SU-DHL-6 (cell line): ENCODE measurements at regions not wholly inside any gene's neighbourhood (a gene's known extent, or its start where the extent isn't known, plus 50 kb on each side); places are given as distances from the start of the nearest gene placed in this dataset.
"Not testable (repeated sequence)": the region's sequence is repeated elsewhere in the genome, so short reads cannot be mapped to it uniquely, and the experiment has no call there.

Source experiments
- H2AFZ ChIP-seq: fragments of 200-600 bp; sonication (generic); 2 replicates; pipeline ENCODE4 v1.6.1; 2014; ENCODE audit warnings: low read depth, mild to moderate bottlenecking, moderate library complexity, mixed read lengths, antibody characterized with exemption, low read length; ENCODE audit not compliant: severe bottlenecking
- H3F3A ChIP-seq: fragments of 200-600 bp; shearing (Covaris generic); 2 replicates; pipeline ENCODE4 v1.6.0; 2016; ENCODE audit warnings: antibody characterized with exemption, mild to moderate bottlenecking; ENCODE audit not compliant: insufficient read depth
- H3K27ac ChIP-seq: fragments of 200-600 bp; sonication (generic); 2 replicates; pipeline ENCODE4 v1.5.1; 2016; ENCODE audit warnings: low read depth, mild to moderate bottlenecking, low read length, moderate library complexity, mixed read lengths
- H3K27me3 ChIP-seq: fragments of 200-600 bp; sonication (generic), shearing (Covaris generic); 2 replicates; pipeline ENCODE4 v1.6.0; 2014; ENCODE audit warnings: mild to moderate bottlenecking, low read length
- H3K36me3 ChIP-seq: fragments of 200-600 bp; sonication (generic); 2 replicates; pipeline ENCODE4 v1.6.1; 2014; ENCODE audit warnings: mild to moderate bottlenecking, low read length, mixed read lengths
- H3K4me2 ChIP-seq: fragments of 300-600, 200-600 bp; shearing (Covaris generic), sonication (generic); 2 replicates; pipeline ENCODE4 v1.6.0; 2014; ENCODE audit warnings: low read length, low read depth, mild to moderate bottlenecking; ENCODE audit not compliant: poor library complexity, severe bottlenecking
- H3K4me3 ChIP-seq: fragments of 200-600 bp; sonication (generic); 2 replicates; pipeline ENCODE4 v1.5.1; 2014; ENCODE audit warnings: antibody characterized with exemption, low read length, mild to moderate bottlenecking, mixed read lengths; ENCODE audit not compliant: insufficient read depth, poor library complexity, severe bottlenecking
- H3K79me2 ChIP-seq: fragments of 200-600 bp; sonication (generic); 2 replicates; pipeline ENCODE4 v1.6.1; 2014; ENCODE audit warnings: mild to moderate bottlenecking, low read length, moderate library complexity; ENCODE audit not compliant: insufficient read depth
- H3K9ac ChIP-seq: fragments of 200-600 bp; sonication (generic); 2 replicates; pipeline ENCODE4 v1.7.0; 2014; ENCODE audit warnings: mild to moderate bottlenecking, low read length
- H3K9me2 ChIP-seq: fragments of 200-600 bp; sonication (generic); replicated peaks from 2 replicates; pipeline ENCODE4 v1.6.1; 2014; ENCODE audit warnings: low read length; ENCODE audit not compliant: insufficient read depth
- H3K9me3 ChIP-seq: fragments of 200-600 bp; sonication (generic); 2 replicates; pipeline ENCODE4 v1.6.1; 2014; ENCODE audit warnings: low read length, mixed read lengths; ENCODE audit not compliant: insufficient read depth
- H4K20me1 ChIP-seq: fragments of 200-600 bp; sonication (generic); 2 replicates; pipeline ENCODE4 v1.6.1; 2014; ENCODE audit warnings: low read depth, mild to moderate bottlenecking, antibody characterized with exemption, low read length, moderate library complexity, mixed read lengths
- CTCF ChIP-seq: fragments of 200-600 bp; sonication (generic); IDR thresholded peaks from one replicate; pipeline ENCODE4 v1.5.1; 2017; ENCODE audit warnings: antibody characterized with exemption, mild to moderate bottlenecking, low read length, moderate library complexity; ENCODE audit not compliant: insufficient read depth, poor library complexity, severe bottlenecking
- EZH2phosphoT487 ChIP-seq: fragments of 200-600 bp; sonication (generic), shearing (Covaris generic); conservative IDR thresholded peaks from 2 replicates; pipeline ENCODE4 v1.6.1; 2018; ENCODE audit warnings: mild to moderate bottlenecking, antibody characterized with exemption, low read length, moderate library complexity, mixed read lengths

GRCh38 chr13:86918682-86919081, 752.5 kb upstream of the SLITRK5 start:
- H3K27me3 ChIP-seq = no peaks in the 10 kb centered on the region
- no peaks in the 10 kb centered on the region for H3K36me3 ChIP-seq
- no peaks in the 10 kb centered on the region for H3K9me3 ChIP-seq
- H3K79me2 ChIP-seq = no peaks in the 10 kb centered on the region
- H3K9ac ChIP-seq = no peak overlapping the region
- H3F3A ChIP-seq = no peaks in the 10 kb centered on the region
- TF ChIP-seq CTCF (no peak), EZH2phosphoT487 (no peak)
- no peak overlapping the region for H3K27ac ChIP-seq
- H3K4me2 ChIP-seq = no peak overlapping the region
- H3K4me3 ChIP-seq = no peak overlapping the region
- no peaks in the 10 kb centered on the region for H3K9me2 ChIP-seq
- H2AFZ ChIP-seq = no peak overlapping the region
- H4K20me1 ChIP-seq = no peaks in the 10 kb centered on the region

- Histone ChIP-seq H3K9ac (no peak overlapping the region), H3K9me3 (no peaks in the 10 kb centered on the region), H3K27me3 (no peaks in the 10 kb centered on the region), H3K4me3 (no peak overlapping the region), H2AFZ (no peak overlapping the region), H3K4me2 (no peak overlapping the region), H3K27ac (no peak overlapping the region), H4K20me1 (no peaks in the 10 kb centered on the region), H3K79me2 (no peaks in the 10 kb centered on the region), H3F3A (no peaks in the 10 kb centered on the region), H3K36me3 (no peaks in the 10 kb centered on the region), H3K9me2 (no peaks in the 10 kb centered on the region)
- TF ChIP-seq CTCF (no peak), EZH2phosphoT487 (no peak)
Measured at GRCh38 chr13:86920961-86921360, 750.2 kb upstream of the SLITRK5 start.

- H3K27ac ChIP-seq = no peak overlapping the region
- H3K4me3 ChIP-seq = no peak overlapping the region
- H3K9ac ChIP-seq = no peak overlapping the region
- no peaks in the 10 kb centered on the region for H3K9me2 ChIP-seq
- TF ChIP-seq CTCF (no peak), EZH2phosphoT487 (no peak)
- no peaks in the 10 kb centered on the region for H3F3A ChIP-seq
- H3K36me3 ChIP-seq = no peaks in the 10 kb centered on the region
- H3K9me3 ChIP-seq = no peaks in the 10 kb centered on the region
- no peak overlapping the region for H3K4me2 ChIP-seq
- H4K20me1 ChIP-seq = no peaks in the 10 kb centered on the region
- no peaks in the 10 kb centered on the region for H3K79me2 ChIP-seq
- no peaks in the 10 kb centered on the region for H3K27me3 ChIP-seq
- H2AFZ ChIP-seq = no peak overlapping the region
Measured at GRCh38 chr13:86922936-86923335, 748.2 kb upstream of the SLITRK5 start.

- not testable (repeated sequence) for H3K9ac ChIP-seq, H3K4me2 ChIP-seq, H3K4me3 ChIP-seq, H3F3A ChIP-seq, H3K27ac ChIP-seq, H2AFZ ChIP-seq, H3K36me3 ChIP-seq, H4K20me1 ChIP-seq, H3K27me3 ChIP-seq, H3K9me3 ChIP-seq, H3K79me2 ChIP-seq, H3K9me2 ChIP-seq
Measured at GRCh38 chr13:86926916-86927315, 744.3 kb upstream of the SLITRK5 start.
